HG03280 (cell line): ENCODE measurements at regions not wholly inside any gene's neighbourhood (a gene's known extent, or its start where the extent isn't known, plus 50 kb on each side); places are given as distances from the start of the nearest gene placed in this dataset.
"Not testable (repeated sequence)": the region's sequence is repeated elsewhere in the genome, so short reads cannot be mapped to it uniquely, and the experiment has no call there.

ENCODE experiments used
- ATAC-seq: cut with Tn5 transposase; IDR thresholded peaks from one replicate; pipeline ENCODE4 v1.9.1; 2021; ENCODE audit warnings: mild to moderate bottlenecking, moderate library complexity; ENCODE audit not compliant: unreplicated experiment

- no peak for ATAC-seq
Measured at GRCh38 chr13:74272826-74273225, 138.6 kb upstream of the KLF12 start.

DNA sequence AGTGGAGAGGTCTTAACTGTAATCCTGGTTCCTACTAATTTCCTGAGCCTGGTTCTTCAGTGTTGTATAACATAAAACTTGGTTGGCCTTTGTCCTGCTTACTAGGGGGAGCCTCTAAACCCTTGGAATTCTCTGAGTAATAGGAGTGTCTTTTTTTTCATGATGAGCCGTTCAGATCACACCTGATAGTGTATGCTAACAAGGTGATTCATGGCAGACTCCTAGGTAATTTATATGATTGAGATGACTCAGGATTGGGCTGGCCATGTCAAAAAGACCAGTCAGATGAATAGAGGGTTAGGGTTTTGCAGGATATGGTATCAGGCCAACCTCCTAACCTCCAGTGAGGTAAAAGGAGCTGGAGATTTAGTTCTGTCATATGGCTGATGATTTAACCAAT lies 135.8 kb upstream of the KLF12 start:
- no peak for ATAC-seq

GRCh38 chr13:74266861-74267260 lies 132.7 kb upstream of the KLF12 start:
- no peak for ATAC-seq

DNA sequence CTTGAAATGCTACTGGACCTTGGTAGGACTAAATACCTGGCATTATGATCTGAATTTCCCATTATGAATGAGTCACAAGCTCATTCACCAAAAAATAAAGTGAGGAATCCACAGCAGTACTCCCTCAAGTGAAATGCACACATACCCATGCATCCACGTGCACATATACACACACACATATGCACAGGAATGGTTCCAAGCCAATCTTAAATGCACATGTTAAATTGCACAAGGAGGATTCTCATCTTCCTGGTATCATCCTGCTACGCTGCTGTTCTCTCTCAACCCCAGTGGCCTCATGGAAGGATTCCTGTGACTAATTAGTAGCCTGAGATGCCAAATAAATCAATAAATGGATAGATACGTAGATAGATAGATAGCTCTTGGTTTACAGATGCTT lies 132.1 kb upstream of the KLF12 start:
- ATAC-seq, result no peak

DNA sequence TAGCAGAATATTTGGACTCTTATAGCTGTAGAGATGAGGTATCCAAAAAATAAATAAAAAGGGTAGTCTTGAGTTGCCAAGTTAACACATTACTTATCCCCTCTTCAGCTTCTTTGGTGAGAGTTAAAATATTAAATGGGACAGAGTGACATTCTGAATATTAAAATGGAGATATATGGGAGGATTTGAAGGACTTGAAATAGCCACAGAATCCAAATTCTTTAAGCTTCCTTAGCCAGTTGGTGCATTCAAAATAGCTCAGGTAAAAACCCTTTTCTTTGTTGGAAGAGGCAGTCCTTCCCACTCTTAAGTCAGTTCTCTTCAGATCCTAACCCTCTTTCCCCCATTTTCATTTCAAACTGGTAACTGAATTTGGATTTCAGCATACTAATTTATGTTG lies 130.1 kb upstream of the KLF12 start:
- no peak for ATAC-seq

DNA sequence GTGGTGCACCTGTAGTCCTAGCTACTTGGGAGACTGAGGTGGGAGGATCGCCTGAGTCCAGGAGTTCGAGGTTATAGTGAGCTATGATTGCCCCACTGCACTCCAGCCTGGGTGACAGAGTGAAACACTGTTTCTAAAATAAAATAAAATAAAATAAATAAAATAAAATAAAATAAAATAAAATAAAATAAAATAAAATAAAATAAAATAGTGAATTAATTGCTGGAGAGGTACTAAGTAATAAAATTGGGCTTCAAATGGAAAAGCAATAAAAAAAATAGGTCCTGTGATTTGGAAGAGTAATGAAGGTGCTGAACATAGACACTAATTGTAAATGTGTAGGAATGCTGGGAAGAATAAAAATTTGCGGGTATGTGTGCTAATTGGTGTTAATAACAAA lies 126.2 kb upstream of the KLF12 start:
- ATAC-seq, result not testable (repeated sequence)

GRCh38 chr13:74259641-74260040 lies 125.4 kb upstream of the KLF12 start:
- no peak for ATAC-seq

DNA sequence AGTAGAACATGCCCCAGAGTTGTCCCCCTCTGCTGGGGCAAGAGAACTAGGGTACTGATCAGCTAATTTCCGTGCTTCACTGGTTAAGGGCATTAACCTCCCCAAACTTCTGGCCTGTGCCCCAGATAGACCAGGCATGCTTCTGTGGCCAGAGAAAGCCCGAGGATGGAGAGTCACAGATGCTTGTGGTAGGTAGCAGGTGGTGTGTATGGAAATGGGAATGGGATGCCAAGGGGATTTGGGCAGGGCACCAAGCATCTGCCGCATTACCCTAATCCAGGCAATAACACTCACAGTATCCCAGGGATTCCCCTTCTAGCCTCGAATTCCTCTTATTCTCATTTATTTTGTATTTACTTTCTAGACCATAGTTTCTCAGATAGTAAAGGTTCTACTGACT lies 124.8 kb upstream of the KLF12 start:
- no peak for ATAC-seq

DNA sequence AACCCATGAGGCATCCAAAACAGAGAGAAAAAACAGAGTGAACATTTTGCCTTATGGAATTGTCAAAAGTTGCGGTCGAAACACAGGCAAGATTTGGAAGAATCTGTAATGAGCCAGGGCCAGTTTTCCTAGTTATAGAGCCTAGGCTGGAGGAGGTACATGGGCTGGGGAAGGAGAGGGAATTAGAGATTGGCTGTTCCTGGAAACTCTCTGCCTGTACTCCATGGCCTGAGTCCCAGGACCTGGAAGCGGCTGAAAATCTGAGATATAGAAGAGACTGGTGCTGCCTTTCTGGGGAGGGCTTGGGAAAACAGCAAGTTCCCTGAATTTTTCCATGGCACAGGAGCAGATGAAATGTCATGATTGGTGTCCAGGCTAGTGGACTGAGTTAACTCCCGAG lies 122.8 kb upstream of the KLF12 start:
- no peak for ATAC-seq

GRCh38 chr13:74253161-74253560 lies 119.0 kb upstream of the KLF12 start:
- no peak for ATAC-seq

GRCh38 chr13:74251778-74252519 lies 117.7 kb upstream of the KLF12 start:
- ATAC-seq, result no peak

DNA sequence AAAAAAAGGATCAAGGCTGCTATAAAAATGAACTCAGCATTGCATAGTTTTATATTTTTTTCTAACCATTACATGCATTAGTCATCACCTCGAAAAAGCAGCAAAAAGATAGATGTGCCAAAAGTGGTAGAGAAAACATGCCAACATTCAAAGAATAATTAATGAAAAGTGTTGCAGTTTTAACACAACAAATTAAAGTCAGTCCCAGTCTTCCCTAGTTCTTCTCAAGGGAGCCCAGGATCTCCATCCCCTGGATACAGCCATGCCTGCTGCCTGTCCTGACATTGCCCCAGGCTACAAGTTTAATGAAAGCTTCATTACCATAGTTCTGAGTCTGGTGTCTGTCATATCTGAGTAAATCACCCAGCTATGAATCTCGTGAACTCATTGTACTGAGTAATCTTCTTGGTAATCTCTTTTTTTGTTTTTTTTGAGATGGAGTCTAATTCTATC lies 116.6 kb upstream of the KLF12 start:
- ATAC-seq, result no peak

DNA sequence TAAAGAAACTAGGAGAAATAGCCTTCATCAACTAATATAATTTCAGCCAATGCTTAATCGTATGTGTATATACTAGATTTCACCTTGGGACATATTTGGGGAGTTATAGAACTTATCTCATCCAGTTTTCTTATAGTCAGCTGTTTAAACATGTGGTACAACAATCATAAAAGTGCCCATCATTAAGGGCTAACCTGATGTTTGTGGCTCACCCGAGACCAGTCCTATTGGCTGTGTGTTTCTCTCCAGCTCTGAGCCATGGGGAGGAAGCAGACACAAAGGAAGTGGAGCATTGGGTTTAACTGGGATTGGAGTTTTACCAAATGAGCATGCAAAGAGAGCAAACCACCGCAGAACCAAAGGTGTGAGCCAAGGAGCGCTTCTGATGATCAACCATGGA lies 114.3 kb upstream of the KLF12 start:
- no peak for ATAC-seq

- no peak for ATAC-seq
Measured at GRCh38 chr13:74246487-74246886, 112.3 kb upstream of the KLF12 start.

DNA sequence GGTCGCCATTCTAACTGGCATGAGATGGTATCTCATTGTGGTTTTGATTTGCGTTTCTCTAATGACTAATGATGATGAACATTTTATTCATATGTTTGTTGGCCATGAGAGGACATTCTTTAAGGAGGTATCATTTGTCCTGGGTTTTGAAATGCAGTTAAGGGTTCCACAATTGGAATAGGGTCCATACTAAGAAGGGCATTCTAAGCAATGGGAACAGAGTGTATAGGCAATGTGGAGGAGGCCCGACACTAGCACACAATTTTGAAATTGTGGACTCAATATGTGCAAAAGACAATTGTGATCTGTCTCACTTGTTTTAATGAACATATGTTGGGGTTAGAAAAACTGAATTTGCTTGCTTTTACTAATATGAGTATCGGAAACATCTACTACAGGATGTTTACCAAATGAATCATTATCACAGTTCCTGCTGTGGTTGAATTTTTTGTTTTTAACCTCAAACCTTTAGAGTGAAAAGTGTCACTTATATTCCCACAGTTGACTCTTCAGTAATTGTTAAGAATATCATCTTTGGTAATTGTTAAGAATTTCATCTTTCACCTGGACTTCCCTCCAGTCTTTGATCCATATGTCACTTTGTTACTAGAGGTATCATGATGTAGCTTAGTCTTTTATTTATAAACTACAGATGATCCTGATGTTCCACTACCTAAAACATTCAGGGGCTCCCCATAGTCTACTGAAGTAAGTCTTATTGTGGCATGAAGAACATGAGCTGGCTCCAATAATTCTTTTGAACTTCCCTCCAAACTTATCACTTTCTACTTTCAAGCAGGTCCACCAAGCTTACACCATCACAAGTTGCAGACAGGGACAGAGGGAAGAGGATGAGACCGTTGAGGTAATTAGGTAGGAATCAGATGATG lies 109.7 kb upstream of the KLF12 start:
- no peak for ATAC-seq

DNA sequence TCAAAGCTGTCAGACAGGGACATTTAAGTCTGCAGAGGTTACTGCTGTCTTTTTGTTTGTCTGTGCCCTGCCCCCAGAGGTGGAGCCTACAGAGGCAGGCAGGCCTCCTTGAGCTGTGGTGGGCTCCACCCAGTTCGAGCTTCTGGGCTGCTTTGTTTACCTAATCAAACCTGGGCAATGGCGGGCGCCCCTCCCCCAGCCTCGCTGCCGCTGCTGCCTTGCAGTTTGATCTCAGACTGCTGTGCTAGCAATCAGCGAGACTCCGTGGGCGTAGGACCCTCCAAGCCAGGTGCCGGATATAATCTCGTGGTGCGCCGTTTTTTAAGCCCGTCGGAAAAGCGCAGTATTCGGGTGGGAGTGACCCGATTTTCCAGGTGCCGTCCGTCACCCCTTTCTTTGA lies 107.1 kb upstream of the KLF12 start:
- not testable (repeated sequence) for ATAC-seq

DNA sequence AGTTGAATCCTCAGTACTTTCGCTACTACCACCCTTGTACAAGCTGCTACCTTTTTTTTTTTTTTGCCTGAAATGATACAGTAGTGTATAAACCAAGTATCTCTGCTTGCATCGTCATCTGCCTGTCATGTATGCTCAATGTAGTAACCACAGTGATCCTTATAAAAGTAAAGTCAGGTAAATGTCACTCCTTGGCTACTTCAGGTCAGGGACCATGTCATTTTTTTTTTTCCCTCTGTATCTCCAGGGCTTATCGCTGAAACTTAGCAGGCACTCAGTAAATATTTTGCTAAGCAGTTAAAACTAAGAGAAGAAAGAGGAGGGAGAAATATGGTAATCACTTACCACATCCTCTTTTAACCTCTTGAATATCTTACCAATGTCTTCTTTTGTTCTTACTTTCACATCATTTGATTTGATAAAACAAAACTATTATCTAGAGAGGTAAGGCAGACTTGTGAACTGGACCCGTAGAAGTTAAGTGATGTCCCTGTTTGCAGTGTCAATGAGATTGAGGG lies 96.8 kb upstream of the KLF12 start:
- ATAC-seq, result no peak

- ATAC-seq, result no peak
Measured at GRCh38 chr13:74229242-74229641, 95.0 kb upstream of the KLF12 start.

DNA sequence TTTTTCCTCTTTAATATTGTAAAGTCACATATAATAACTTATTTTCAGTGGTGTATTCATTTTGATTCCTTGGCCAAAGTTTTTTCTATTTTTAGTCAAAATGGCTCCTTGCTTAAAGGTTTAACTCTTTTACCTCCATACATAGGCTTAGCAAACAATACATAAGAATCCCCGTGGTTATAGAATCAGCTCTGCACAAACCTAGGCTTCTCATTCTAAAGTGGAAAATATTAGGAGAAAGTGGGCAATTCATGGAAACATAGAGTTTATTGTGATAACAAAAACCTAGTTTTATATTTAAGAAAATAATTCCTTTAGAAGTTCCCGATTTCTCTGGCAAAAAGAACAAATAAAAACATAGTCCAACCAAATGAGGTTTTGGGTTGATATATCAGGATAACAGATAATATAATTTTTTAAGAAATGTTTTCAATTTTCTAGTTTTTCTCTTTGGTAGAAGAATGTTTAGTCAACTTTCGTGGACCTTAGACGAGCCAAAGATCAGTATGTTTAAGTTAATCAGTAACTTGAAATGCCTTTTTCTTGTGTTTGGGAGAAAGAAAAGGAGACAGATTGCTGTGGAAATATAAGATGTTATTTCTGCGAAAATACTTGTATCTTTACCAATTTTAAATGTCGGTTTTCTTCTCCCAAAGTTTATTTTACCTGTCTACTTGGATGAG lies 93.4 kb upstream of the KLF12 start:
- ATAC-seq, result no peak

GRCh38 chr13:74226791-74227475 lies 92.7 kb upstream of the KLF12 start:
- ATAC-seq, result no peak

DNA sequence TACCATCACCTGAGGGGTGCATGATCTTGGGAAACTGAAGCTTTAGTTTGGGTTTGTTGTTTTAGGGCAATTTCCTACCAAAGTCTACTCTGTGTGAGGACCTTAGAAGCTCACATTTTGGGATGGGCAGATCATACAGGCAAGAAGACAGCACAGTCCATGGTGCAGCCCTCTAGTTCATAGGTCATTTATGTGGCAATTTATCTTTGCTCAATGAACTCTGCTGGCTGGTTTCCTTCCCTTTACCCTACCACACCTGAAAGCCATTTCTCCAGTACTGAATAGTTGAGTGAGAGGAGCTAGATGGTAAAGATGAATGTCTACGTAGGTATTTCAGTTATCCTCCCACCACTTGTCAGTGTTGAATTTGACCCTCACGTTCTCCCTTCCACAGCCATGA lies 87.5 kb upstream of the KLF12 start:
- no peak for ATAC-seq
